PC-3 (cell line): ENCODE measurements at regions not wholly inside any gene's neighbourhood (a gene's known extent, or its start where the extent isn't known, plus 50 kb on each side); places are given as distances from the start of the nearest gene placed in this dataset.

Source experiments
- ATAC-seq: fragments of 200-7000 bp; cut with Tn5 transposase; 2 replicates; pipeline ENCODE4 v1.9.1; 2020; ENCODE audit warnings: mild to moderate bottlenecking, moderate library complexity
- BruUV-seq: library from RNA; stranded (reverse); fragments of 400-500 nt; replicated peaks from 2 replicates; lab custom pipeline; 2021; lab: Mats Ljungman, UMichigan
- CTCF ChIA-PET: fragments of 300-600 bp; sonication (Branson Sonifier 250); formaldehyde crosslinking; loops from one replicate; lab custom pipeline; 2022; ENCODE audit warnings: antibody characterized with exemption; lab: Charles Lee
- POLR2A ChIA-PET: fragments of 300-600 bp; sonication (Branson Sonifier 250); formaldehyde crosslinking; loops from one replicate; lab custom pipeline; 2022; ENCODE audit warnings: antibody characterized with exemption; ENCODE audit not compliant: unreplicated experiment; lab: Charles Lee
- DNase-seq: peaks from one replicate; pipeline ENCODE4 v3.0.0-alpha.2; 2015
- H2AFZ ChIP-seq: fragments of 300-600 bp; sonication (generic); 2 replicates; pipeline ENCODE4 v1.6.0; 2016; ENCODE audit warnings: antibody characterized with exemption, low read length
- H3F3A ChIP-seq: fragments of 300-600 bp; sonication (generic); one replicate; pipeline ENCODE4 v1.6.0; 2017; ENCODE audit warnings: antibody characterized with exemption, low read length, control low read depth, mild to moderate bottlenecking; ENCODE audit not compliant: unreplicated experiment
- H3K27ac ChIP-seq: fragments of 300-600 bp; sonication (generic); 2 replicates; pipeline ENCODE4 v1.5.1; 2016; ENCODE audit warnings: mild to moderate bottlenecking, low read length
- H3K27me3 ChIP-seq: fragments of 300-600 bp; sonication (generic); 2 replicates; pipeline ENCODE4 v1.6.1; 2016; ENCODE audit warnings: low read length, mixed read lengths
- H3K36me3 ChIP-seq: fragments of 300-600 bp; sonication (generic); 2 replicates; pipeline ENCODE4 v1.6.1; 2016; ENCODE audit warnings: low read depth, mixed run types, low read length, mixed read lengths
- H3K4me1 ChIP-seq: fragments of 300-600 bp; sonication (generic); 2 replicates; pipeline ENCODE4 v1.5.1; 2016; ENCODE audit warnings: low read length; ENCODE audit not compliant: insufficient read depth
- H3K4me2 ChIP-seq: fragments of 300-600 bp; sonication (generic); 2 replicates; pipeline ENCODE4 v1.6.0; 2016; ENCODE audit warnings: low read length
- H3K4me3 ChIP-seq: fragments of 300-600 bp; sonication (generic); 2 replicates; pipeline ENCODE4 v1.5.1; 2016; ENCODE audit warnings: mild to moderate bottlenecking, low read length, mixed read lengths
- H3K79me2 ChIP-seq: fragments of 300-600 bp; sonication (generic); 2 replicates; pipeline ENCODE4 v1.6.1; 2017; ENCODE audit warnings: low read length, mixed read lengths
- H3K9ac ChIP-seq: fragments of 300-600 bp; sonication (generic); 2 replicates; pipeline ENCODE4 v1.6.0; 2016; ENCODE audit warnings: mild to moderate bottlenecking, low read length
- H3K9me2 ChIP-seq: fragments of 300-600 bp; sonication (generic); replicated peaks from 2 replicates; pipeline ENCODE4 v1.6.1; 2016; ENCODE audit warnings: mixed run types, low read length, mixed read lengths
- H3K9me3 ChIP-seq: fragments of 300-600 bp; sonication (generic); 2 replicates; pipeline ENCODE4 v1.6.1; 2016; ENCODE audit warnings: low read length, mixed read lengths
- H4K20me1 ChIP-seq: fragments of 300-600 bp; sonication (generic); 2 replicates; pipeline ENCODE4 v1.6.1; 2016; ENCODE audit warnings: low read length, mixed read lengths
- EZH2 ChIP-seq: fragments of 300-600 bp; sonication (generic); IDR thresholded peaks from one replicate; pipeline ENCODE4 v1.6.1; 2017; ENCODE audit warnings: antibody characterized with exemption, mild to moderate bottlenecking, low read length; ENCODE audit not compliant: unreplicated experiment
- EZH2phosphoT487 ChIP-seq: fragments of 300-600 bp; sonication (generic); IDR thresholded peaks from 2 replicates; pipeline ENCODE4 v1.6.1; 2018; ENCODE audit warnings: mild to moderate bottlenecking, antibody characterized with exemption, low read length, borderline replicate concordance
- intact Hi-C: fragments of 100-400 bp; cut with micrococcal nuclease; formaldehyde crosslinking; loops from 2 replicates; pipeline ENCODE4 v1.9.0; 2023
- TF ChIP-seq, protein P1 (sequence below): fragments of 300-600 bp; sonication (generic); conservative IDR thresholded peaks from 2 replicates; pipeline ENCODE4 v1.5.1; 2017; ENCODE audit warnings: antibody characterized with exemption, low read depth, mild to moderate bottlenecking, low read length

GRCh38 chr6:166862978-166863530 is 93.3 kb downstream of the RNASET2 start:
- Histone ChIP-seq H3K9me2 (no peaks in the 10 kb centered on the region), H3K79me2 (no peaks in the 10 kb centered on the region), H4K20me1 (no peaks in the 10 kb centered on the region), H3K4me1 (no peaks in the 10 kb centered on the region), H3K36me3 (no peaks in the 10 kb centered on the region), H3K27ac (no peak overlapping the region), H2AFZ (peak overlapping the region; percentile 48; the same call in 1 of the 2 replicates), H3F3A (no peaks in the 10 kb centered on the region), H3K9me3 (no peaks in the 10 kb centered on the region), H3K27me3 (peaks cover 42% of the 10 kb centered on the region), H3K4me3 (peak overlapping the region; percentile 53; the same call in 1 of the 2 replicates), H3K4me2 (peak overlapping the region; percentile 70), H3K9ac (no peak overlapping the region)
- TF ChIP-seq, protein P1, sequence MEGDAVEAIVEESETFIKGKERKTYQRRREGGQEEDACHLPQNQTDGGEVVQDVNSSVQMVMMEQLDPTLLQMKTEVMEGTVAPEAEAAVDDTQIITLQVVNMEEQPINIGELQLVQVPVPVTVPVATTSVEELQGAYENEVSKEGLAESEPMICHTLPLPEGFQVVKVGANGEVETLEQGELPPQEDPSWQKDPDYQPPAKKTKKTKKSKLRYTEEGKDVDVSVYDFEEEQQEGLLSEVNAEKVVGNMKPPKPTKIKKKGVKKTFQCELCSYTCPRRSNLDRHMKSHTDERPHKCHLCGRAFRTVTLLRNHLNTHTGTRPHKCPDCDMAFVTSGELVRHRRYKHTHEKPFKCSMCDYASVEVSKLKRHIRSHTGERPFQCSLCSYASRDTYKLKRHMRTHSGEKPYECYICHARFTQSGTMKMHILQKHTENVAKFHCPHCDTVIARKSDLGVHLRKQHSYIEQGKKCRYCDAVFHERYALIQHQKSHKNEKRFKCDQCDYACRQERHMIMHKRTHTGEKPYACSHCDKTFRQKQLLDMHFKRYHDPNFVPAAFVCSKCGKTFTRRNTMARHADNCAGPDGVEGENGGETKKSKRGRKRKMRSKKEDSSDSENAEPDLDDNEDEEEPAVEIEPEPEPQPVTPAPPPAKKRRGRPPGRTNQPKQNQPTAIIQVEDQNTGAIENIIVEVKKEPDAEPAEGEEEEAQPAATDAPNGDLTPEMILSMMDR = no peak
- TF ChIP-seq EZH2phosphoT487 (no peak), EZH2 (no peak)
- ChIA-PET CTCF (no interaction called here), POLR2A (no interaction called here)
- DNase-seq (no peak), ATAC-seq (no peak)
- BruUV-seq = no TSS peak
- intact Hi-C loops = no loop called here

DNA sequence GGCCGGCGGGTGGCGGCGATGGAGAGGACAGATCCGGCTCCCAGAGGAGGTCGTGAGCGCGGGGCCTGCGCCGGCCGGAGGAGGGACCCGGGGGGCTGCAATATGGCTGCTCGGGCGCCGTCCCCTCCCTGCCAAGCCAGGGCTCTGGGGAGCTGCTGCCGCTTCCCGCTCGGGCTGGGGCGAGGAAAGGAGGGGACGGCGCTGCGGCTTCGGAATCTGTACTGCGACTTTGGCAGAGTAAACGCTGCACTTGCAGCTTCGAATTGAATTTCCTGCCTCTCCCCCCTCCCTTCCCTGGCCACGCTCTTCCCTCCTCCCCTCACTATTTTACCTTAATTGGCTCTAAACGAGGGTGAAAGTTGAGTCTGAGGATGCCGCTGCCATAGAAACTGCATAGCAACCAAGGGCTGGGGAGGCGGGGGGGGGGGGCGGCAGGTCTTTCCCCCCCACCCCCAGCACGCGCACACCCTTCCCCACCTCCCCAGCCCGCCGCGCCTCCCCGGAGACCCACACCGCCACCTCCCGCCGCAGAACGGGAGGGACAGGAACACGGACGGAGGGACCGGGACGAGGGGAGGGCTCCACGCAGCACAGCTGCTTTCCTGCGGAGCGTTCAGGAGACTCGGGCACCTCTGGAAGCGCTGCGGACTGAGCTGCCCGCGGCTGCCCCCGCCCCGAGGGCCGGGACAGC is 93.9 kb downstream of the RNASET2 start:
- H4K20me1 ChIP-seq = no peaks in the 10 kb centered on the region
- no peaks in the 10 kb centered on the region for H3K79me2 ChIP-seq
- H3K9ac ChIP-seq = no peak overlapping the region
- H3K4me2 ChIP-seq = peak overlapping the region; percentile 70
- DNase-seq (no peak), ATAC-seq (peak; percentile 35; the same call in 1 of the 2 replicates)
- peaks cover 42% of the 10 kb centered on the region for H3K27me3 ChIP-seq
- POLR2A ChIA-PET = no interaction called here
- H3K9me2 ChIP-seq = no peaks in the 10 kb centered on the region
- TF ChIP-seq EZH2phosphoT487 (no peak), EZH2 (no peak)
- TF ChIP-seq, protein P1 = no peak
- no TSS peak for BruUV-seq
- H3F3A ChIP-seq = no peaks in the 10 kb centered on the region
- H3K36me3 ChIP-seq = no peaks in the 10 kb centered on the region
- no peaks in the 10 kb centered on the region for H3K4me1 ChIP-seq
- peak overlapping the region; percentile 53 for H3K4me3 ChIP-seq
- CTCF ChIA-PET = no interaction called here
- H3K27ac ChIP-seq = no peak overlapping the region
- intact Hi-C loops = no loop called here
- H3K9me3 ChIP-seq = no peaks in the 10 kb centered on the region
- H2AFZ ChIP-seq = peak overlapping the region; percentile 48; the same call in 1 of the 2 replicates

GRCh38 chr6:166861961-166862286 is 94.4 kb downstream of the RNASET2 start:
- Histone ChIP-seq H3K9me3 (no peaks in the 10 kb centered on the region), H3K27ac (no peak overlapping the region), H3K9me2 (no peaks in the 10 kb centered on the region), H3K27me3 (peaks cover 42% of the 10 kb centered on the region), H3K4me1 (no peaks in the 10 kb centered on the region), H3K36me3 (no peaks in the 10 kb centered on the region), H2AFZ (0 out of 2 replicates have a peak overlapping the region, but pooled peaks have one; percentile 34), H3K4me2 (peak overlapping the region; percentile 70), H3K79me2 (no peaks in the 10 kb centered on the region), H4K20me1 (no peaks in the 10 kb centered on the region), H3K4me3 (peak overlapping the region; percentile 53), H3K9ac (no peak overlapping the region), H3F3A (no peaks in the 10 kb centered on the region)
- intact Hi-C loops = no loop called here
- DNase-seq = no peak
- ChIA-PET CTCF (no interaction called here), POLR2A (no interaction called here)
- no peak for TF ChIP-seq EZH2
- TF ChIP-seq, protein P1 = no peak
- no peak for TF ChIP-seq EZH2phosphoT487
- no TSS peak for BruUV-seq
- ATAC-seq = no peak
